ENCODE measurements at regions not wholly inside any gene's neighbourhood (a gene's known extent, or its start where the extent isn't known, plus 50 kb on each side); places are given as distances from the start of the nearest gene placed in this dataset.

DNA sequence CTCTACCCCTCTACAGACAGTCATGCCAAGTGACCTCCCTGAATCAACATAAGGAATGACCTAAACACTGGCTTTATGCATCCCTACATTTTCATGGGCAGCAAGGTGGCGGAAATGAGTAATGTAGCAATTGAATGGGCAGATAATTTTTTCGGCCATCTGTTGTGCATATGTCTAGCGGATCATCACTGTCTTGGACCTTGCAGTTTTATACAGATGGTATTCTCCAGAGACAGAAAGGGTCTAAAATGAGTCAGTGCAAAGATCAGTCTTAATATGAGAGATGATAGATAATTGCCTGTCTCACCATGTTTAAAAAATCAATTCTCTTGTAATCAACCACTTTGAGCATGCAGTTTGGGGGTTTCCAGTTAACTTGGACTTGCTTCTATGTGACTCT lies 177.3 kb upstream of the DKK2 start:
- H3K4me1 ChIP-seq (ENCODE audit: control insufficient read depth, insufficient read depth, low read length, poor library complexity, severe bottlenecking): no peaks in the 10 kb centered on the region
- no peak overlapping the region for H3K4me3 ChIP-seq (ENCODE audit: extremely low read depth, insufficient read depth, low read length, poor library complexity, severe bottlenecking)
- no peaks in the 10 kb centered on the region for H3K9me3 ChIP-seq (ENCODE audit: control insufficient read depth, low read length)
- H3K27ac ChIP-seq (ENCODE audit: low read depth, low read length, severe bottlenecking): no peak overlapping the region
- H3K36me3 ChIP-seq (ENCODE audit: control insufficient read depth, insufficient read depth, low read length): no peaks in the 10 kb centered on the region
- 95 to 97% methylated on average over 3 of the region's 3 CpGs for WGBS, 2 experiments (ENCODE audit: insufficient coverage in 2 of 2)

DNA sequence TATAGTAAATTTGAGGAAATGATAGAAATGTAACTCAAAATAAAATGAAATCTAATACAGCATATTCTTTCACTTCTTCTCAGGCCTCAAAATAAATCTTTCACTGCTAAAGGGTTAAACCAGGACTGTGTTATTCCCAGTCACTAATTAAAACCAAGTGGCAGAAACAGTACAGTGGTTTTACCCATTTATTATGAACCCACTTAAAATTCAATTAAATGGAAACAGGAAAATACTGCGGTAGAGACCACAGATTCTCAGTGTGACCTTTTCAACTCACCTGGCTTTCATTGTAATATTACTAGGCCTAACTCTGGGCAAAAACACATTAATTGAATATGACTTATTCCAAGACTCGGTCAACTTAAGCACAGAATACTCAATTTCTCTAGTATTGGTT lies 176.5 kb upstream of the DKK2 start:
- H3K27ac ChIP-seq (ENCODE audit: low read depth, low read length, severe bottlenecking): no peak overlapping the region

DNA sequence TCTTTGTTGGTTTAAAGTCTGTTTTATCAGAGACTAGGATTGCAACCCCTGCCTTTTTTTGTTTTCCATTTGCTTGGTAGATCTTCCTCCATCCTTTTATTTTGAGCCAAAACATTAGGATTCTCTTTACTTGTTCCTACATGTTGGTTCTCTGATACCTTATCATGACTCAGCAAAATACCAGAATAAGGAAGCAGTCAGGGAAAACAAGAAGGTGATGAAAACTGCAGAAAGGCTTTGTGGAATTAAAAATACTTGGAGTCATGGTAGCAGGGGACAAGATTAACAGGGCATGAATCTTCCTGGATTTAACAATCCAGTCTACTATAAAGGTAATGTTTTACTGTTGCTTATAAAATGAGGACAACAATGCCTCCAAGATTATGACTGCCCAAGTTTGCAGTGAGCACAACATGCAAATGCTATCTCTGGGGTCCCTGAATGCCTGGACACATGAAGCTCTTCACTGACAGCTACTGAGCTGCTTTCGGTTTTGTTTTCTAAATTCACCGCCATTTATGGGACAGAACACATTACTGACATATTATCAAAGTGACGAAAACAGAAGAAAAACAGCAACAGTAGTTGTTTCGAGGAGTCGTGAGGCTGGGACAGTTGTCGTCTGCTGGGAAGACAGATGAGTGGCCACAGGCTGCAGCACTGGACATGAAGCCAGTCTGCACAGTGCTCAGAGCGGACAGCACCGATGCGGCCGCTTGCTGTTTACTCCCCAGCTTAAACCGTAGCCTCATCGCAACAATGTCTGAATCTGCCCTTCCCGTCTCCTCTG lies 174.5 kb upstream of the DKK2 start:
- whole genome bisulfite sequencing, 2 experiments (ENCODE audit: insufficient coverage in 2 of 2): 87 to 94% methylated on average over 12 to 13 of the region's 13 CpGs
- no peak overlapping the region for H3K4me3 ChIP-seq (ENCODE audit: extremely low read depth, insufficient read depth, low read length, poor library complexity, severe bottlenecking)

More for the DNA sequence above, 176.5 kb upstream of the DKK2 start:
- H3K4me1 ChIP-seq (ENCODE audit: control insufficient read depth, insufficient read depth, low read length, poor library complexity, severe bottlenecking): no peaks in the 10 kb centered on the region
- H3K36me3 ChIP-seq (ENCODE audit: control insufficient read depth, insufficient read depth, low read length): no peaks in the 10 kb centered on the region
- 100% methylated on average over 1 of the region's 2 CpGs; no CpG with 5 or more reads in 1 of the 2 experiments for WGBS, 2 experiments (ENCODE audit: insufficient coverage in 2 of 2)
- H3K4me3 ChIP-seq (ENCODE audit: extremely low read depth, insufficient read depth, low read length, poor library complexity, severe bottlenecking): no peak overlapping the region
- no peaks in the 10 kb centered on the region for H3K9me3 ChIP-seq (ENCODE audit: control insufficient read depth, low read length)

DNA sequence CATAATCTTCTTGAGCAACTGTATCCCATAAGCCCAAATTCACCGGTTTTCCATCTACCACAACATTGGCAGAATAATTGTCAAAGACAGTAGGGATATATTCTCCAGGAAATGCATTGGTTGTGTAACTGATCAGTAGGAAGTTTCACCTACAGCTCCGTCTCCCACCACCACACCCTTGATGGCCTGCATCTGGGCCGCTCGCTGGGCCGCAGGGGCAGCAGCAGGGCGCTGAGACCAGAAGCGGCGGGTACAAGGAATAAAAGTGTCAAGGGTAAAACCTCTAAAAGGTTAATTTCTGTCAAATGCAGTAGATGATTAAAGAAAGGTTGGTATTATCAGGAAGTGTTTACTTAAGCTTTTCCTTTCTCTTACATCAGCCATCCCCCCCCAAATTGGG lies 167.6 kb upstream of the DKK2 start:
- H3K4me3 ChIP-seq (ENCODE audit: extremely low read depth, insufficient read depth, low read length, poor library complexity, severe bottlenecking): no peak overlapping the region
- no peak overlapping the region for H3K27ac ChIP-seq (ENCODE audit: low read depth, low read length, severe bottlenecking)
- H3K4me1 ChIP-seq (ENCODE audit: control insufficient read depth, insufficient read depth, low read length, poor library complexity, severe bottlenecking): no peaks in the 10 kb centered on the region
- no peaks in the 10 kb centered on the region for H3K9me3 ChIP-seq (ENCODE audit: control insufficient read depth, low read length)
- H3K36me3 ChIP-seq (ENCODE audit: control insufficient read depth, insufficient read depth, low read length): no peaks in the 10 kb centered on the region
- WGBS, 2 experiments (ENCODE audit: insufficient coverage in 2 of 2): 94% methylated on average over 6 of the region's 8 CpGs; no CpG with 5 or more reads in 1 of the 2 experiments

More for the DNA sequence above, 174.5 kb upstream of the DKK2 start:
- no peaks in the 10 kb centered on the region for H3K4me1 ChIP-seq (ENCODE audit: control insufficient read depth, insufficient read depth, low read length, poor library complexity, severe bottlenecking)
- no peaks in the 10 kb centered on the region for H3K9me3 ChIP-seq (ENCODE audit: control insufficient read depth, low read length)
- H3K27ac ChIP-seq (ENCODE audit: low read depth, low read length, severe bottlenecking): peak overlapping the region; percentile 5
- no peaks in the 10 kb centered on the region for H3K36me3 ChIP-seq (ENCODE audit: control insufficient read depth, insufficient read depth, low read length)

DNA sequence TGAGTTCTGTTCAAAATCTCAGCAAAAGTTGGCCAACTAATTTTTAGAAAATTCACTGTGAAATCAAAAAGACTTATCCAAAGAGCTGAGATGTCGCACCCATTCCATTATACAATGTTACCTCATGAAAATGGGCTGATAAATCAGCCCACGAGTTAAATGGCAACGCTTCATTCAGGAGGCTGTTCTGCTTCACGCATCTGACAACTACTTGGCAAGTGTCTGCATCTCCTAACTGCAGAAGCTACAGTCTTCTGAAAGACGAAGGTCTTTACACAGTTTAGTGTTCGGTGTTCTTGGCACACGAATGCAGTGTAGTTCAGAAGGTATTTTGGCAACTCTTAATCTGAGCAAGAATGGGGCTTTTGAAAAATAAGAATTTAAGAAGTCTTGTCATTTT lies 166.6 kb upstream of the DKK2 start:
- no peaks in the 10 kb centered on the region for H3K4me1 ChIP-seq (ENCODE audit: control insufficient read depth, insufficient read depth, low read length, poor library complexity, severe bottlenecking)
- H3K9me3 ChIP-seq (ENCODE audit: control insufficient read depth, low read length): no peaks in the 10 kb centered on the region
- H3K27ac ChIP-seq (ENCODE audit: low read depth, low read length, severe bottlenecking): no peak overlapping the region
- no peak overlapping the region for H3K4me3 ChIP-seq (ENCODE audit: extremely low read depth, insufficient read depth, low read length, poor library complexity, severe bottlenecking)
- WGBS, 2 experiments (ENCODE audit: insufficient coverage in 2 of 2): 73 to 75% methylated on average over 5 to 7 of the region's 7 CpGs
- H3K36me3 ChIP-seq (ENCODE audit: control insufficient read depth, insufficient read depth, low read length): no peaks in the 10 kb centered on the region

DNA sequence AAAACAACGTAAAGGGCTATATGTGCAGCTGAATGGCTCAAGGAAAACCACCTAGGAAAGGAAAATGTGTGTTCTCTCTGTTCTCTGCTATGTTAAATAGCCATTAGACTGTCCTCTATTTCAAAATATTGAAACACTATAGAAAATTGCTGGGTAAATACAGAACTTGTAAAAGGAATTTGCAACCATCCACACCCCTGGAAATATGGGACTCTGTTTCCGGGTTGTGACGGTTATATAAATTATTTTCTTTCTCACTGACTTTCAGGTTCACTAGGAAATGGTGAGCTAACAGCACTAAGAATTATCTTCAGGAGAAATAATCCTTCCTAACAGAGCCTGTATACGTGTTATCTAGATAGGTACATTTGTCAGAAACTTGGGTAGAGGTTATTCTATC lies 161.0 kb upstream of the DKK2 start:
- Histone ChIP-seq H3K4me3 (ENCODE audit: extremely low read depth, insufficient read depth, low read length, poor library complexity, severe bottlenecking) (no peak overlapping the region), H3K9me3 (ENCODE audit: control insufficient read depth, low read length) (no peaks in the 10 kb centered on the region), H3K27ac (ENCODE audit: low read depth, low read length, severe bottlenecking) (no peak overlapping the region), H3K36me3 (ENCODE audit: control insufficient read depth, insufficient read depth, low read length) (no peaks in the 10 kb centered on the region), H3K4me1 (ENCODE audit: control insufficient read depth, insufficient read depth, low read length, poor library complexity, severe bottlenecking) (no peaks in the 10 kb centered on the region)
- 100% methylated on average over 1 of the region's 4 CpGs; no CpG with 5 or more reads in 1 of the 2 experiments for WGBS, 2 experiments (ENCODE audit: insufficient coverage in 2 of 2)

DNA sequence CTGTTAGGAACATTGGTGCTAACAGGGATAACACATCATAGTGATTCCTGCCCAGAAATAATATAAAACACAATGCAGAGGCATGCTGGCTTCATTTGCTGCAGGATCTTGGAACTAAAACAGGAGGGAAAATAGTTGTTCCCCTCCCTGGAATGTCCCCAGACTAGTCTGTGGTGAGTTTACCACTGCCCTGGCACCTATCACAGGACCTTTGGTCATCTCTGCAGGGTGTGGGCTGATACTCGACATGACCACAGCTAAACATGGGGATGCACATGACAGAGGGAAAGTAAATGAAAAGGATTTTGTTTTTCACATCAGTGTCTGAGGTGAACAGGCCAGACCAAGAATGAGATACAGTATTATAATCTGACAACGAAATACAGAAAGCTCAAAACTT lies 160.2 kb upstream of the DKK2 start:
- Histone ChIP-seq H3K27ac (ENCODE audit: low read depth, low read length, severe bottlenecking) (no peak overlapping the region), H3K4me1 (ENCODE audit: control insufficient read depth, insufficient read depth, low read length, poor library complexity, severe bottlenecking) (no peaks in the 10 kb centered on the region), H3K4me3 (ENCODE audit: extremely low read depth, insufficient read depth, low read length, poor library complexity, severe bottlenecking) (no peak overlapping the region), H3K9me3 (ENCODE audit: control insufficient read depth, low read length) (no peaks in the 10 kb centered on the region), H3K36me3 (ENCODE audit: control insufficient read depth, insufficient read depth, low read length) (no peaks in the 10 kb centered on the region)
- WGBS, 2 experiments (ENCODE audit: insufficient coverage in 2 of 2): 100% methylated on average over 1 to 2 of the region's 2 CpGs

DNA sequence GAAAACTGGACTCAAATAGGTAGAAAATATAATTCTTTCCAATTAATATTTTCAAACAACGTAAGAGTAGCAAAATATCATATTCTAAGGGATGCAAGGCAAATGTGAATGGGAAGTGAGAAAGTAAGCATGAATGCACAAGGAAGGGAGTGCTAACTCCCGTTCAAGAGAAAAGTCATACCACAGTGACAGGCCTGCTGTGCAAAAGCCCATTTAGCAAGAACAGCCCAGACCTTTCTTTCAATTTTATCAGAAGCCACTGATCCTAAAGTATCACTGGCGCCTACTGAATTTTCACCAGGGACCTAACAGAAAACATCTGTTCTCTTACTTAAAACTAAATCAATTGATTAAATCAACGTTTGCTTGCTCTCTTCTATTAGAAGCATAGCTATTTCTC lies 157.9 kb upstream of the DKK2 start:
- Histone ChIP-seq H3K36me3 (ENCODE audit: control insufficient read depth, insufficient read depth, low read length) (no peaks in the 10 kb centered on the region), H3K9me3 (ENCODE audit: control insufficient read depth, low read length) (no peaks in the 10 kb centered on the region), H3K4me1 (ENCODE audit: control insufficient read depth, insufficient read depth, low read length, poor library complexity, severe bottlenecking) (no peaks in the 10 kb centered on the region), H3K27ac (ENCODE audit: low read depth, low read length, severe bottlenecking) (no peak overlapping the region), H3K4me3 (ENCODE audit: extremely low read depth, insufficient read depth, low read length, poor library complexity, severe bottlenecking) (no peak overlapping the region)
- WGBS, 2 experiments (ENCODE audit: insufficient coverage in 2 of 2): 70 to 85% methylated on average over 1 to 3 of the region's 4 CpGs

DNA sequence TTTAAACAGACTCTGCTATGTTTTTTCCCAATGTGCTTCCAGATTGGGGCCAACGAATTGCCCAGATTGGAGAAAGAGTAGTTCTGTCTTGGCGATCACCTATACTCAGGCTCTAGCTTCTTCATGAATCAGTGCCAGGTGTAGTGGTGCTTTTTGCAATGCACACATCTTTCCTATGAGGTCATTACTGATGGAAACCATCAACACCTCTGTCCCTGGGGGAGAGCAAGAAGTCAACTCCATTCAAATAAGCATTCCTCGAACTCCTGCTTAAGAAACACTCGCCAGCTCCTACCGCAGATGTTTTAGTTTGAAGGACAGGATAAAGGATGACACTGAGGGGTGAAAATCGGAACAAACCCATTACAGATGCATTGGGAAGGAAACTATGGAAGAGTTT lies 156.5 kb upstream of the DKK2 start:
- H3K36me3 ChIP-seq (ENCODE audit: control insufficient read depth, insufficient read depth, low read length): no peaks in the 10 kb centered on the region
- WGBS, 2 experiments (ENCODE audit: insufficient coverage in 2 of 2): 81 to 85% methylated on average over 2 of the region's 6 CpGs
- no peaks in the 10 kb centered on the region for H3K4me1 ChIP-seq (ENCODE audit: control insufficient read depth, insufficient read depth, low read length, poor library complexity, severe bottlenecking)
- H3K9me3 ChIP-seq (ENCODE audit: control insufficient read depth, low read length): no peaks in the 10 kb centered on the region
- H3K27ac ChIP-seq (ENCODE audit: low read depth, low read length, severe bottlenecking): no peak overlapping the region
- H3K4me3 ChIP-seq (ENCODE audit: extremely low read depth, insufficient read depth, low read length, poor library complexity, severe bottlenecking): no peak overlapping the region

DNA sequence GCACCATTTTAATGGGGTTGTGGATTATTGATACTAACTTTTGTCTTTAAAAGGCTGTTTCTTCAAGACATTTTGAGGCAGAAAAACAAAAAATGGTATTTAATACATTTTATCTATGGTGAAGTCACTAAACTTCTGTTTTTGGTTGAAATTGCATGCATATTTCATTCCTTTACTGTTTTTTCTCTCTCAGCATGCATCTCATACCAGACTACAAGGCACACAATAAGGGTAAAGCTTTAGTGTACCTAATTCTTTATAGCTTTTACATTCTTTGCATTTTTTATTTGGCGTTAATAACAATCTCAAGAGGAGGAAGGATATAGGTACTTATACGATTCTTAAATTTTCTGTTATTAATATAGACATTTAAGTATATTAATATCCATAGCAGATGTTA lies 151.0 kb upstream of the DKK2 start:
- no peaks in the 10 kb centered on the region for H3K4me1 ChIP-seq (ENCODE audit: control insufficient read depth, insufficient read depth, low read length, poor library complexity, severe bottlenecking)
- H3K9me3 ChIP-seq (ENCODE audit: control insufficient read depth, low read length): no peaks in the 10 kb centered on the region
- no CpG with 5 or more reads among the region's 2 CpGs for WGBS, 2 experiments (ENCODE audit: insufficient coverage in 2 of 2)
- H3K4me3 ChIP-seq (ENCODE audit: extremely low read depth, insufficient read depth, low read length, poor library complexity, severe bottlenecking): no peak overlapping the region
- no peak overlapping the region for H3K27ac ChIP-seq (ENCODE audit: low read depth, low read length, severe bottlenecking)
- no peaks in the 10 kb centered on the region for H3K36me3 ChIP-seq (ENCODE audit: control insufficient read depth, insufficient read depth, low read length)

DNA sequence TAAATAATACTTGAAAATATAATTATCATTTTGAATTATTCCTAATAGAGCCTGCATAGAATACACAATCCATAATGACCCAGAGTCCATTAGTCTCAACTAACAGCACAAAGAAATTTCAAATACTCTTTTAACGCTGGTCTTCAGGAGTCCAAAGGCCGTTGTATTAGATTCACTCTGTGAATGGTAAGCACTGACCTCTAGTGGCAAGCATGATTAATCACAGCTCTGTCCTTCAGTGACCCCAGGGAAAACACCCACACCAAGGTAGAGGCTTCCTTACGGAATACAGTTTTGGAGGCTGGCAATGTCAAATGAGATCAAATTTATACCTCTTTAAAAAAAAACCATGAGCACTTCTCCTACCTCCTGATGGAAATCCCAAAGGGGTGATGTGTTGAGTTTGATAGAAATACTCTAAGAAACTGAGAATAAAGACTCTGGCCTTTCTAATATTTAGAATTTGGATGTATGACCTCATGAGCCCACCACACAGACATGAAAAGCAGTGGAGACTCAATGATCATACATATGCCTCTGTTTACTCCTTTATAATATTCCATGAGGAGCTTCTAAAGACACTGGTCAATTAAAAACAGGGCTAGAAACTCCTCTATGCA lies 147.2 kb upstream of the DKK2 start:
- WGBS, 2 experiments (ENCODE audit: insufficient coverage in 2 of 2): 17 to 21% methylated on average over 1 to 2 of the region's 3 CpGs
- H3K4me3 ChIP-seq (ENCODE audit: extremely low read depth, insufficient read depth, low read length, poor library complexity, severe bottlenecking): no peak overlapping the region
- H3K4me1 ChIP-seq (ENCODE audit: control insufficient read depth, insufficient read depth, low read length, poor library complexity, severe bottlenecking): no peaks in the 10 kb centered on the region
- no peaks in the 10 kb centered on the region for H3K36me3 ChIP-seq (ENCODE audit: control insufficient read depth, insufficient read depth, low read length)
- no peaks in the 10 kb centered on the region for H3K9me3 ChIP-seq (ENCODE audit: control insufficient read depth, low read length)
- H3K27ac ChIP-seq (ENCODE audit: low read depth, low read length, severe bottlenecking): no peak overlapping the region
